ENCODE measurements at regions not wholly inside any gene's neighbourhood (a gene's known extent, or its start where the extent isn't known, plus 50 kb on each side); places are given as distances from the start of the nearest gene placed in this dataset.

DNA sequence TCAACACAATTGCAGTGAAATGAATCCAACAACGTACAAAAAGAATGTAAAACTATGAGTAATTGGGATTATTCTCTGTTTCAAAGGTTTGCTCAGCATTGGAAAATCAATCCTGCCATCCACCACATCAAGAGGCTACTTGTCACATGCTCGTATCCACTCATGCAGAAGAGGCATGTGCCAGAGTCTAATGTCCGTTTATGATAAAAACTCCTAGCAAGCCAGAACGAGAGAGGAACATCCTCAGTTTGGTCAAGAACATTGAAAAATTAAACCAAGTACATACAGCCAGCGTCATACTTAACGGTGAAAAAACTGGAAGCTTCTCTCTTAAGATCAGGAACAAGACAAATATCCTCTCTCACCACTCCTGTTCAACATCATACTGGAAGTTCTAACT is 563.9 kb upstream of the TMEM132C start:
- TF ChIP-seq POLR2A (IDR thresholded peaks at IDR 0.05) (no peak), POLR2AphosphoS5 (IDR thresholded peaks at IDR 0.05) (no peak), EP300 (IDR thresholded peaks at IDR 0.05) (no peak)
- TF ChIP-seq, protein P1, sequence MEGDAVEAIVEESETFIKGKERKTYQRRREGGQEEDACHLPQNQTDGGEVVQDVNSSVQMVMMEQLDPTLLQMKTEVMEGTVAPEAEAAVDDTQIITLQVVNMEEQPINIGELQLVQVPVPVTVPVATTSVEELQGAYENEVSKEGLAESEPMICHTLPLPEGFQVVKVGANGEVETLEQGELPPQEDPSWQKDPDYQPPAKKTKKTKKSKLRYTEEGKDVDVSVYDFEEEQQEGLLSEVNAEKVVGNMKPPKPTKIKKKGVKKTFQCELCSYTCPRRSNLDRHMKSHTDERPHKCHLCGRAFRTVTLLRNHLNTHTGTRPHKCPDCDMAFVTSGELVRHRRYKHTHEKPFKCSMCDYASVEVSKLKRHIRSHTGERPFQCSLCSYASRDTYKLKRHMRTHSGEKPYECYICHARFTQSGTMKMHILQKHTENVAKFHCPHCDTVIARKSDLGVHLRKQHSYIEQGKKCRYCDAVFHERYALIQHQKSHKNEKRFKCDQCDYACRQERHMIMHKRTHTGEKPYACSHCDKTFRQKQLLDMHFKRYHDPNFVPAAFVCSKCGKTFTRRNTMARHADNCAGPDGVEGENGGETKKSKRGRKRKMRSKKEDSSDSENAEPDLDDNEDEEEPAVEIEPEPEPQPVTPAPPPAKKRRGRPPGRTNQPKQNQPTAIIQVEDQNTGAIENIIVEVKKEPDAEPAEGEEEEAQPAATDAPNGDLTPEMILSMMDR (IDR thresholded peaks at IDR 0.05), result no peak

Measured in stomach (tissue), 4 donors.